Colonic mucosa (tissue), 4 donors: ENCODE measurements at regions not wholly inside any gene's neighbourhood (a gene's known extent, or its start where the extent isn't known, plus 50 kb on each side); places are given as distances from the start of the nearest gene placed in this dataset.

Source experiments
- DNase-seq: peaks from one replicate; pipeline ENCODE4 v3.0.0-alpha.2; 2020
- H3K27ac ChIP-seq: fragments of 200-600 bp; one replicate; pipeline ENCODE4 v1.8.0; 2021
- H3K27me3 ChIP-seq: fragments of 200-600 bp; one replicate; pipeline ENCODE4 v1.8.0; 2021
- H3K36me3 ChIP-seq: fragments of 200-600 bp; one replicate; pipeline ENCODE4 v1.8.0; 2021
- H3K4me1 ChIP-seq: fragments of 200-600 bp; one replicate; pipeline ENCODE4 v1.8.0; 2021; ENCODE audit warnings: mild to moderate bottlenecking
- H3K4me3 ChIP-seq: fragments of 200-600 bp; one replicate; pipeline ENCODE4 v1.8.0; 2021
- H3K9ac ChIP-seq, 2 donors: one replicate each; pipeline ENCODE4 v1.7.0; 2013; ENCODE audit warnings: control low read depth in 2 of 2, low read depth in 2 of 2, low read length in 2 of 2
- H3K9me3 ChIP-seq: fragments of 200-600 bp; one replicate; pipeline ENCODE4 v1.8.0; 2021
- intact Hi-C: fragments of 100-400 bp; cut with DNase I; formaldehyde crosslinking; loops from one replicate; pipeline ENCODE4 v1.14.1; 2022
- TF ChIP-seq, protein P1 (sequence below): fragments of 200-600 bp; IDR thresholded peaks from one replicate; pipeline ENCODE4 v1.8.0; 2022; ENCODE audit warnings: antibody characterized with exemption, mild to moderate bottlenecking
- donor health status: healthy.
- donor health status: DM: no; HTN: no; CAD: no.
- donor health status: DM: no; HTN: no; CAD: no.

DNA sequence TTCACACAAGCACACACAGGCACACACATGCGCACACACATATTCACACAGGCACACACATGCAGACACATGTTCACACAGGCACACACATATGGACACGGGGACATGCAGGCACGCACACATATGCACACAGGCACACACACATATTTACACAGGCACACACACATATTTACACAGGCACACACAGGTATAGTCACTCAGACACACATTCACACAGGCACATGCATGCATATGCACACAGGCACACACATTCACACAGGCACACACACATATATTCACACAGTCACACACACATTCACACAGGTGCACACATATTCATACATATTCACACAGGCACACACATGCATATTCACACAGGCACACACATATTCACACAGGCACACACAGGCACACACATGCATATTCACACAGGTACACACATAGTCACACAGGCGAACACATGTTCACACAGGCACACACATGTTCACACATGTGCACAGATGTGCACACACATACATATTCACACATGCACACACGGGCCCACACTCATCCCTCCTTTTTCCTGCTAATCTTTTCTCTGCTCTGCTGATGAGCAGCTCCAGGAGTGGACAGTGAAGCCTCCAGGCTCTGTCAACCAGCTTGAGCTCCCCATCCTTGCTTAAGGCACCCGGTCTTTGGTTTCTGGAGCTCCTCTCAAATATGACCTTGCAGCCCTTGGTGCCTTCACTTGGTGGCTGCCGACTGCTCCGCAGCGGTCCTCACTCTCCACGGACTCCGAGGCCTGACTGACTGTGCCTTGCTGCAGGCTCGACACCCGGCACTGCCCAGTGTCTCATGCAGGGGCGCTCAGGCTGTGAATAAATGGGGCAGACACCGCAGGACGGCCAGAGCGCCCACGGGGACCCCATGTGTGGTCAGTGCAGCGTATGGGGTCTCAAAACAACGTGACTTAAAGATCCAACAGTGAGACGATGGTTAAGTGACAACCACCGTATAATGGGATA, 581.2 kb upstream of the MGMT start:
- H3K4me3 ChIP-seq, result no peak overlapping the region
- H3K27ac ChIP-seq, result no peak overlapping the region
- intact Hi-C loops, result no loop called here
- H3K4me1 ChIP-seq, result no peaks in the 10 kb centered on the region
- TF ChIP-seq, protein P1, sequence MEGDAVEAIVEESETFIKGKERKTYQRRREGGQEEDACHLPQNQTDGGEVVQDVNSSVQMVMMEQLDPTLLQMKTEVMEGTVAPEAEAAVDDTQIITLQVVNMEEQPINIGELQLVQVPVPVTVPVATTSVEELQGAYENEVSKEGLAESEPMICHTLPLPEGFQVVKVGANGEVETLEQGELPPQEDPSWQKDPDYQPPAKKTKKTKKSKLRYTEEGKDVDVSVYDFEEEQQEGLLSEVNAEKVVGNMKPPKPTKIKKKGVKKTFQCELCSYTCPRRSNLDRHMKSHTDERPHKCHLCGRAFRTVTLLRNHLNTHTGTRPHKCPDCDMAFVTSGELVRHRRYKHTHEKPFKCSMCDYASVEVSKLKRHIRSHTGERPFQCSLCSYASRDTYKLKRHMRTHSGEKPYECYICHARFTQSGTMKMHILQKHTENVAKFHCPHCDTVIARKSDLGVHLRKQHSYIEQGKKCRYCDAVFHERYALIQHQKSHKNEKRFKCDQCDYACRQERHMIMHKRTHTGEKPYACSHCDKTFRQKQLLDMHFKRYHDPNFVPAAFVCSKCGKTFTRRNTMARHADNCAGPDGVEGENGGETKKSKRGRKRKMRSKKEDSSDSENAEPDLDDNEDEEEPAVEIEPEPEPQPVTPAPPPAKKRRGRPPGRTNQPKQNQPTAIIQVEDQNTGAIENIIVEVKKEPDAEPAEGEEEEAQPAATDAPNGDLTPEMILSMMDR, result no peak
- H3K9me3 ChIP-seq, result no peaks in the 10 kb centered on the region
- H3K9ac ChIP-seq, result no peak overlapping the region
- DNase-seq, result no peak
- no peaks in the 10 kb centered on the region for H3K27me3 ChIP-seq
- no peaks in the 10 kb centered on the region for H3K36me3 ChIP-seq

DNA sequence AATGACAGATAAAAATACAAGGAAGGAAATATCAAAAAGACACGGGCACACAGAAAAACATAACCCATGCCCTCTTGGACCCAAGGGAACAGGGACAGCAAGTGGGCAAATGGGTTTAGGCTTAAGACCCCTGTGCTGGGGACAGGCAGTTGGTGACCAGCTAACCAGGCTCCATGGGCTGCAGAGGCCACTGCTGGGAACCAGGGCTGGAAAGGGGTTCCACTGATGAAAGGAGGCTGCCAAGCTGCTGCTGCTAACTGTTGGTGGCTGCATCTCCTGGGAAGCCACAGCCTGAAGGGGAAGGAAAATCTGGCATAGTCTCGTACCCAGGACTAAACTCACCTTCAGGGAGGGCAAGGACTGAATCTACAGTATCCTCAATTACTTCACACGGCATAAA, 579.2 kb upstream of the MGMT start:
- Histone ChIP-seq H3K36me3 (no peaks in the 10 kb centered on the region), H3K27me3 (no peaks in the 10 kb centered on the region), H3K4me3 (no peak overlapping the region), H3K9me3 (no peaks in the 10 kb centered on the region), H3K27ac (no peak overlapping the region), H3K4me1 (no peaks in the 10 kb centered on the region), H3K9ac (no peak overlapping the region)
- DNase-seq, result no peak
- intact Hi-C loops, result no loop called here
- TF ChIP-seq, protein P1, result no peak

DNA sequence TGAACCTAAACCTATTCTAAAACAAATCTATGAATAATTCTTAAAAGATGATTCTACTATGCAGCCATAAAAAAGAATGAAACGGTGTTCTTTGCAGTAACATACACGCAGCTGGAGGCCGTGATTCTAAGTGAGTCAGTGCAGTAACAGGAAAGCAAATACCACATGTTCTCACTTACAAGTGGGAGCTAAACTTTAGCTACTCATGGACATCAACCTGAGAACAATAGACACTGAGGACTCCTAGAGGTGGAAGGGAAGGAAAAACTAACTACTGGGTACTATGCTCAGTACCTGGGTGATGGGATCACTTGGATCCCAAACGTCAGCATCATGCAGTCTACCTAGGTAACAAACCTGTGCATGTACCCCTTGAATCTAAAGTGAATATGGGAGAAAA, 575.0 kb upstream of the MGMT start:
- intact Hi-C loops, result no loop called here
- no peak for DNase-seq
- Histone ChIP-seq H3K4me3 (no peak overlapping the region), H3K27me3 (no peaks in the 10 kb centered on the region), H3K27ac (no peak overlapping the region), H3K36me3 (no peaks in the 10 kb centered on the region), H3K9ac (no peak overlapping the region), H3K4me1 (no peaks in the 10 kb centered on the region), H3K9me3 (no peaks in the 10 kb centered on the region)
- TF ChIP-seq, protein P1, result no peak

DNA sequence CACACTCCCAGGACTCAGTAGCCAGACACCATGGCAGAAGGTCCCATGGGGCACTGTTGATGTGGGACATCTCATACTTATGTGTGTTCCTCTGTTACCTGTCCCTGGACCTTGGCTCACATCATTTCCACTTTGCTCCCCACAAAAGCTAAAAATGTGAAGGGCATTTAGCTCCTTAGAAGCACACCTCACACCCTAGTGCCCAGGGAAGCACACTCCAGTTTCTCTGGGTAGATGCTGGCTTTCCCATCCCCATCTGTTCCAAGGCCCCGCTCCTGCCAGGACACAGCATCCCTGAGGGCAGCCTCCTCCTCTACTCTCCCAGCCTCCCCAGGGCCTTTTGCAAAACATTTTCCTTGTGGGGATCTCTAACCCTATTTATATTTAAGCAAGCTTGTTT, 572.4 kb upstream of the MGMT start:
- TF ChIP-seq, protein P1, result no peak
- H3K36me3 ChIP-seq, result no peaks in the 10 kb centered on the region
- DNase-seq, result no peak
- no peak overlapping the region for H3K27ac ChIP-seq
- H3K27me3 ChIP-seq, result no peaks in the 10 kb centered on the region
- no peak overlapping the region for H3K9ac ChIP-seq
- no peaks in the 10 kb centered on the region for H3K9me3 ChIP-seq
- intact Hi-C loops, result no loop called here
- H3K4me3 ChIP-seq, result no peak overlapping the region
- H3K4me1 ChIP-seq, result no peaks in the 10 kb centered on the region

DNA sequence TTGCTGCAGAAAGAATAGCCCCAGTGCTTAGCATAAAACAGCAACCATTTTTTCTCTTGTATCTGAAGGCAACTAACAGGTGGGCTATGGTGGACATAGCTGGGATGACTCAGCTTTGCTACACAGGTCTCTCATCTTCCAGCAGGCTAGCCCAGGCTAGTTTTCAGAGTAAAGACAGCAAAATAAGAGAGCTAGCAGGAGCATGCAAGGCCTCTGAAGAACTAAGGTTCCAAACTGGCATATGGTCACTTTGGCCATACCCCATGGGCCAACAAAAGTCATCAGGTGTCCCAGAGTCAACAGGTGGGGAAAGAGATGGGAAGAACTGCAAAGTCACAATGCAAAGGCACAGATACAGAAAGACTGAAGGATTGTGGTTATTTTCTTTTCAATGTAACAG, 571.6 kb upstream of the MGMT start:
- Histone ChIP-seq H3K4me1 (no peaks in the 10 kb centered on the region), H3K27ac (no peak overlapping the region), H3K36me3 (no peaks in the 10 kb centered on the region), H3K27me3 (no peaks in the 10 kb centered on the region), H3K9ac (no peak overlapping the region), H3K4me3 (no peak overlapping the region), H3K9me3 (no peaks in the 10 kb centered on the region)
- intact Hi-C loops, result no loop called here
- DNase-seq, result no peak
- TF ChIP-seq, protein P1, result no peak
